GM19452 (cell line): ENCODE measurements at regions not wholly inside any gene's neighbourhood (a gene's known extent, or its start where the extent isn't known, plus 50 kb on each side); places are given as distances from the start of the nearest gene placed in this dataset.

Experiments used
- ATAC-seq: cut with Tn5 transposase; IDR thresholded peaks from one replicate; pipeline ENCODE4 v1.9.1; 2021; ENCODE audit not compliant: unreplicated experiment

DNA sequence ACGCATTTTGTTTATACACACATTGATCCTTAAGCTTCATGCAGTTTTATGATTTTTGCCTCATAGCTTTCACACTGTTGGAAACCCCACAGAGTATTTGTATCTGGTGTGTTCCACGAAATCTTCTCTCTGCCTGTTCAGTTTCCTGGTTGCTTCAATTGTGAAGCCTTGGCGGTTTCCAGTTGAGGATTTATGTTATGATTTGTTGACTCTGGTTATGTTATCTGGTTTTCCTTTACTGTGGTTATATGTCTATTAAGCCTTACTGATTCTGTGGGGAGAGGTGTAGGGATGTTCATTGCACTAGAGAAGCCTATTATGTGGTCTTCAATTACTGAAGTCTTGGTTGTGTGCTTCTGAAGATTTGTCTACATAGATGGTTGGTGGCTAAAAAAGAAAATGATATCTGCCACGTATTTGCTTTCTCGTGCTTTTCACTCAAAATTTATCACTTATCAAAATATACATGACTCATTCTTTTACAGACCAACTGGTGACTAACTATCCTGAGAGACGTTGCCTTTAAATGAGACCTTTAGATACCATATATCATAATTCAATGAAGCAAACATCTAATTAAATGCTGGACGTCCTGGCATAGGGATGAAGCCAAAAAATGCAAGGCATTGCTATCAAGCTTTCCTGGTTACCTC, 488.0 kb upstream of the B3GALT2 start:
- no peak for ATAC-seq

DNA sequence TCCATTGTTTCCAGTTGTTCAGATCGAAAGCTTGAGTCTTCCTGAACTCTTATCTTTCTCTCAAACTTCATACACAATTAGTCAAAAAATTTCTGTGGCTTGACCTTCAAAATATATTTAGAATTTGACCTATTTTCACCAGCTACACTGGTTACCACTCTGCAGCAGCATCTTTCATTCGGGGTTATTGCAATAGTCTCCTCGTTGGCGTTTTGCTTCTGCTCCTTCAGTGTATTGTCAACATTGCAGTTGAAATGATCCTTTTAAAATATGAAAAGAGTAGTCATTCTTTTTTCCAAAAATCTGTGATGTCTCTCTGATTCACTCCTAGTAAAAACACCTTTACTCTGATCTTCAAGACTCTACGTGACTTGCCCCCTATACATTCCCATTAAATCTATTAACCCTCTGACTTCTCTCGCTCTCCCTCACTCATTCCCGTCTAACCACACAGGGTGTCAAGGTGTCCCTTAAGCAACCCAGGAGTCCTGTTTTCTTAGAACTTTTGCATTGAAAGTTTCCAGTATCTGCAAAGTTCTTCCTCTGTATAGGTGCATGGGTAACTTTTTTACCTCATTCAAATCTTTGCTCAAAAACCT, 480.2 kb upstream of the B3GALT2 start:
- ATAC-seq: no peak

DNA sequence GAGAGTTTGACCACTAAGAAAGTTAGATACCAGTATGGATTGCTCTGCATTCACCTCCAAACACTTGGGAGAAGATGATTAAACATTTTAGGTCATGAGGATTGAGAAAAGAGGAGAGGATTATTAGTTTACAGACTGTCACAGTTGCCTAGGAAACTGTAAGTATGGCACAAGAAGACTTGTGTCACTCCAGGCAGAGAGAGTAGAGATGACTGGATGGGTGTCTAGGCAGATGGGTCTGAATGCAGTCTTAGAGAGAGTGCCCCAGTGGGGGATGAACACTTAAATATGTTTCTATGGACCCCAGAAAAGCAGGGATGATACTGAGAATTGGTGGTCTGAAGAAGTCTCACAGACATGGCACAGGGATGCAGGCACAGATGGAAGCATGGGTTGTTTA, 477.6 kb upstream of the B3GALT2 start:
- ATAC-seq: no peak

DNA sequence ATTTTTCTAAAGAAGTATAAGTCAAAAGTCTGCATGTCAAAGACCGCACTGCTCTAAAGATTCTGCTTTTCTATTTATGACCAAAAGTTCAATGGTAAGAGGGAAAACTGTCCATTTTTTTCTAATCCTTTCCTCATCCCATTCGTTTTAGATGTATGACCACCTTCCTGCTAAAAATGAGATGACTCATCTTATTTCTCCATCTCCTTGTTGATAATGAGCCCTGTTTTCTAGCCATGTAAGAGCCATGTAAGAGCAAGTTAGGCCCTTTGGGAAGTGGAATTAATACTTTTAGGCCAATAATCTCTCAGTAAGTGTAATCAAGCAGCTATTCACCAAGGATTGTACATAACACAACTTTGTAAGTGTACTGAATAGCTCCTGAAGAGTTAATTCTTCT, 475.6 kb upstream of the B3GALT2 start:
- ATAC-seq: no peak

DNA sequence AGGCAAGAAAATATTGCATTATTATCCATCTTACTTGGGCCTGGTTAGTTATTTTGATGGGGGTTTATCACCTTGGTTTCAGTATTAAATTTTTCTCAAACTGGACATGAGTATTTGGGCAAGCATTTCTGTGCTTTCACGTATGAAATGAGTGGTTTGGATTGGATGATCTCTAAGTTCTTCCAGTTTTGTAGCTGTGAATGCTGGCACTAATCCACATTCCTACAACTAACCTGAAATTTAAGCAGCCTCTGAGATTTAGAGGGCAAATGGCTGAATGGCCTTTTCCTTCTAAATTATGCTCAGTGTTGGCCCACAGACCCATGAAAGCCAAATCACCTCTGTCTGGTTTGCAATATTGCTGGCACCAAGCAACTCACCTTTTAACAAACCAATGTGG, 475.0 kb upstream of the B3GALT2 start:
- ATAC-seq: no peak

DNA sequence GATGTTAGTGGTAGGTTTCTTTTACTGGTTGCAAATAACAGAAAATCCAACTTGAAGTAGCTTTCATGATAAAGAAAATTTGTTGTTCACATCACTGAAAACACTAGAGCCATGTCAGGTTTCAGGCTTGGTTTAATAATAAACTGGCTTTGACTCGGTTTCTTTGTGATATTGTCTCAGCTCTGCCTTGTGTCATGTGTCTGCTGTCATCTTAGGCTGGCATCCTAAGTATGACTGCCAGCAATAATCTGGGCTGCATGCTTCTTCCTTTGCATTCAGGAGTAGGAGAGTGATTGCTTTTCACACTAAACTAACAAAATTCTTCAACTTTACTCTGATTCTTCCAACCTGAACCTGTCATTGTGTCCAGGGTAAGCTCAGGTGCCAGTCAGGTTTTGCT, 474.0 kb upstream of the B3GALT2 start:
- ATAC-seq: no peak

DNA sequence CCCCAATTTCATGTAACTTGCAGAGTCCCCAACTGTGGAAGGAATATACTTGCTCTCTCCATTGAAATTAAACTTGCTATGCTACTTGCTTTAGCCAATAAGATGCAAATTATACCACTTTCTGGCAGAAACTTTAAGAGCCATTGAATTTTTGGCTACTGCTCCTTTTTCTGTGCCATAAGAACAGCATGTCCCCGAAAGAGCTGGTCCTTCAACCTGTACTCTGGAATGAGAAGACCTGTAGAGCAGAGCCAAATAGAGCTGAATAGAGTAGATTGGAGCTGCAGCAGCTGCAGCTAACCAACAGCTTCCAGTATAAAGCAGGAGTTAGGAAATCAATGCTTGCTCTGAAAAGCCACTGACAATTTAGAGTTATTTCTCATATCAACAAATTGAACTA, 472.3 kb upstream of the B3GALT2 start:
- ATAC-seq: no peak

DNA sequence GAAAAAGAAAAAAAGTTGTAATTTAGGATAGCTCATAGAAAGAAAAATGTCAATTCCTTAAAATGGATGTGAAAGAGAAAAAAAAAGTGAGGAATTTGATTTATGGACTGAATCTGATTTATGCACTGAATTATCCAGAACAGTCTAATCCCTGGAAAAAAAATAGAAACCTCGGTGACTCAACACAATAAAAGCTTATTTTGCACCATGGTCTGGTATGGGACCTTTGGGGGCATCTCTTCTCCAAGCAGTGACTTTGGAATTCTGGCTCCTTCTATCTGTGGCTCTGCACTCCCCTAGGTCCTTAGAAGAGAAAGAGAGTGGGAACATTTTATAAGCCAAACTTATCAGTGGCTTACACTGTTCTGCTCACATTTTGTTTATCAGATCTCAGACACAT, 471.7 kb upstream of the B3GALT2 start:
- ATAC-seq: no peak

DNA sequence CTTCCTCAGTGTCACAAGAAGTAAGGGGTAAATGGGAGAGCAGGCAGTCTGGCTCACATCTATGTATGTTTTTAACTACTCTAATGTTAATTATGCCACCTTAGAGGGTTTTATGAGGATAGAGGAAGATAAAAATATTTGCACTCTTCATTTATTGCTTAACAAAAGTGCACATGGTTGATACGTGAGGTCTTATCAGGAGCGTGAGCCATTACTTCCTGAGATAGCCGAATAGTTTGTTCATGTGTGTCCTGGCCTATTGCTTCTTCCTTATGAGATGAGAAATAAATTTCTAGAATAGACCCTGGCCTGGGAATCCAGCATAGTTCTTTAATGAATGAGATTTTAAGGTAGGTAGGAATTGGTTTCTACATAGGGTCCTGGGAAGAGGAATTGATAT, 471.1 kb upstream of the B3GALT2 start:
- ATAC-seq: no peak

DNA sequence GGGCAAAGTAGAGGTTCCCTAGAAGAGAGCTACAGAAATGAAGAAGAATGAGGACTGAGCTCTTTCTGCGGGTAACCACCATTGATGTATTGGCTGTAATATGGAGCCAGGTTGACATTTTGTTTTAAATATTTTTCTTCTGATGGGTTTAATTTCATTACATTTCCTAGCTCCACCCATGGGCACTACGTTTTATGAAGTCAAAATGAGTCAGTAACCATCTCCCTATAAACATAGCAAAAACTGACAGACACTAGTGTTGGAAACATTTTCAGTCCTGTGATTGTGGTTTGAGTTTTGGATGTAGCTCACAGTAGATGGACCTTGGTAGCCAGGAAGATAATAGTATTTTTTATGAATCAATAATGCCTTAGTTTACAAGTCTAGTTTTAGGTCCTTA, 470.4 kb upstream of the B3GALT2 start:
- ATAC-seq: no peak

DNA sequence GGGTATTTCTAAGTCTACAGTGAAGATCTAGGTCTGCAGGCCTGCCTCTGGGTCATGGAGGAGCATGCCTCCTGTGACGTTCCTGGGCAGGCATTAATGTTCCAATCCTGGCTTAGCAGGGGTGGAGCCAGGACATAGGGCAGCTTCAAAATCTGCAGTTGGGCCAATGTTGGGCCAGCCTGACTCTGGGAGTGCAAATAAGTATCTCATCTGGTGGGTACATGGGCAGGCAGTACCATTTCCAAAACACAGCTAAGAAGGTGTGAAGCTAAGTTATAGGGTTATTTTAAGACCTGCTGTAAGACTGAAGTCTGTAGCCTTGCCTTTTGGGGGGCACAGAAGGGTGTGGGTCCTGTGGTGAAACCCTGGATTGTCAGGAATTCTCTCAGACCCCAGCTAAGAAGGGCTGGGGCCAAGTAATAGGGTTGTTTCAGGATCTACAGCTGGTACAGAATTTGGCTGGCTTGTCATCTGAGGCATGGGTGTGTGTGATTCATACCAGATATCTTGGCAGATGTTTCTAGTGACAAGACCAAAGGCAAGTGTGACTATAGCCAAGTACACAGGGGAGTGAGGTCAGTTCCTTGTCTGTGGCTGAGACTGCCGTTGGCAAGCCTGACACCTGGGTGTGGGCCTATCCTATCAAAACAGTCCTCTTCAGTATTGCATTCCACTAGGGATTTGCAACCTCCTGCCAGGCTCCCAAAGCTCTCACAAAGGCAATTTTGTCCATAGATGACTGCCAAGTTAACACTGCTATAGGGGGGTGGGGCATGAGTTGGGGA, 468.7 kb upstream of the B3GALT2 start:
- ATAC-seq: no peak

DNA sequence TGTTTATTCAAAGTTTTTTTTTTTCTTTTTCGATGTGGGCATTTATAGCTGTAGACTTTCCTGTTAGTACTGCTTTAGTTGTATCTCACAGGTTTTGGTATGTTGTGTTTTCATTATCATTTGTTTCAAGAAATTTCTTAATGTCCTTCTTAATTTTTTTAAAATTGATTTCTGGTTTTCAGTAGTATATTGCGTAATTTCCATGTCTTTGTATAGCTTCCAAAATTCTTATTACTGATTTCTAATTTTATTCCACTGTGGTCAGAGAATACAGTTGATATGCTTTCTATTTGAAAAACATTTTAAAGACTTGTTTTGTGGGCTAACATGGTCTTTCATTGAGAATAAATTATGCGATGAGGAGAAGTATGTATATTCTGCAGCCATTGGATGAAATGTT, 463.2 kb upstream of the B3GALT2 start:
- no peak for ATAC-seq

DNA sequence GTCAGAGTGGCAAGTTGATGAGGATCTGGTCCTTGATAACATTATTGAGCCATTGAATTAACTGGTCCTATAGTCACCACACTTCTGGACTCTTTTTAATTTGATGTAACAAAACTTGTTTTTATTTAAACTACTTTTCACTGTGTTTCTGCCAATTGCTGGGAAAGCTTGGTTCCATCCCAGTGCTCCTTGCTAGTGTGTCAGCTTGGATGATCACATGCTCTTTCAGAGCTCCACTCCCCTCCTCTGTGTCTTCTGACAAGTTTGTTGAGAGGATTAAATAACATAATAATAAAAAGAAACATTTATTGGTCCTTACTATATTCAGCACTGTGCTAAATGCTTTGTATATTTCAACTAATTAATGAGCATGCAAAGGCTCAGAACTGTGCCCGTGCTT, 448.5 kb upstream of the B3GALT2 start:
- ATAC-seq: no peak

DNA sequence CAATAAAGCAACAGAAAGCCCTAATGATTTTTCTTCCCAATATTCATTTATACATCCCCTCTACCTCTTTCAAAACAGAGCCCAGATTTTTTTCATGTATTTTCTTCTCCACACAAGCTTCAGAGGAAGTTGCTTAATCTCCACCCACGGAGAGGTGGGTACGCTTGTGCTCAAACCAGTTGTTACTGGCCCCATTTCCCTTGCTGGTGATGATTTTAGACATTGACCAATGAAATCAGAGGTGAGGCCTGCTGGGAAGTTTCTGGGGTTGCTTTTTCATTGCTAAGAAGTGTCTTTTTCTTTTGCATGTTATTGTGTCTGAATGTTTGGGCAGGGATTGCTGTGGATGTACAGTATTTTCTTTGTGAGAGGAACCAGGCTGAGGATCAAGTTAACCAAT, 448.1 kb upstream of the B3GALT2 start:
- no peak for ATAC-seq

DNA sequence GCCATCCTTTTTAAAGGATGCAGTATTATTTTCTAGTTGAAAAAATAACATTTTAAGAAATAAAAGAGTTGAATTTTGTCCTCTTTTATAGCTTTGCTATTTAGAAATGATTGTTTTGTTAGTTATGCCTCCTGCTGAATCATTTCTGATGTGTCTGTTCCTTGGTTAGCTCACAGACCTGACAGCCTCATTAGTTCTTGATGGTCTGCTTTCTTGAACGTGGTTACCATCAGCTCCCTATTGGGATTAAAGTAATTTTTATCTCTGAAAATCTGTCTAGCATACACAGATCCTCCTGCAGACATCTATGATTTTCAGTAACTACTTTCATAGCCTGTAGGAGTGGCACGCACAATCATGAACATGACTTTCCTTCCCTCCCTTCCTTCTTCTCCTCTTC, 447.6 kb upstream of the B3GALT2 start:
- no peak for ATAC-seq

DNA sequence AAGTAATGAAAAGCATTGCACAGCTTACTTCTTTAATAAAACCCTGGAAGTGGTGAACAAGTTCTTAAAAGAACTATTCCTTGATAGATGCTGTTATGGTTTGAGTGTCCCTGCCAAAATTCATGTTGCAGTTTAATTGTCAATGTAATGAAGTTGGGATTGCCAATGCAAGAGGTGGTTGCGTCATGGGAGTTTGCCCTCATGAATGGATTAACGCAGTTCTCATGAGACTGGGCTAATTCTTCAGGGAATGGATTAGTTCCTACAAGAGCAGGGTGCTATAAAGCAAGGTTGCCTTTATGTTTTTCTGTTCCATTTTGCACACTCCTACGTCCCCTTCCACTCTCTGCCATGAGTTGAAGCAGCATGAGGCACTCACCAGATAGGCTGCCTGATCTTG, 446.7 kb upstream of the B3GALT2 start:
- no peak for ATAC-seq

DNA sequence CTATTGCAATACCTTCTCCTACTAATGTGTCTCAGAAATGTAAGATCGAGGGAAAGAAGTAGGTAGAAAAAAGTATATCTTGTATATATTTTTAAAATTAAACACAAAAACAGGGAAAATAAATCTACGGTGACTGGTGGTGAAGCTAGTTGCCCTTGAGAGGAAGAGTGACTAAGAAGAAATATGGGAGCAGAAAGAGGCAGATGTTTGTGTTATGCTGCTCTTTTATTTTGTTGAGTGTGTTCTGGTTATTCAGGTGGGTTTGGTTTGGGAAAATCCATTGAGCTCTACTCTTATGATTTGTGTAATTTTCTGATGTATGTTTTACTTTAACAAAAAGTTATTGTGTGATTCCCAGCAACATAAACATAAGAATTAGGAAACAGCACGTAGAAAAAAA, 444.9 kb upstream of the B3GALT2 start:
- ATAC-seq: no peak

DNA sequence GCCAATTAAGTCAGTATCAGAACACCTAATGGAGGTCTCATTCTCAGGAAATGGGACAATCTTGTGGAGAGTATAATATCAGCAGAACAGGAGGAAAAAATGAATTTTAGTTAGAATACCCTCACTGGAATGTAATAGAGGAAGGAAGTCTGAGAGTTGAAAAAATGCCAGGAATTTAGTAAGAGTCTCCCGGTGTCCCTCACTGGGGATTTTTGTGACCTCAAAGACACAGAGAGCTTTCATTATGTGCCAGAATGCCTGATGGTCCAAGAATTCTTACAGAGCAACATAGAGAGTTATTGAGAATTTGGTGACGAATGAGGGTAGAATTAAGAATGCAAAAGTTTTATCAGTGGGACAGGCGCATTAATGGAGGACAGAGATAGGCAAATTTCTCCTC, 443.5 kb upstream of the B3GALT2 start:
- ATAC-seq: no peak

DNA sequence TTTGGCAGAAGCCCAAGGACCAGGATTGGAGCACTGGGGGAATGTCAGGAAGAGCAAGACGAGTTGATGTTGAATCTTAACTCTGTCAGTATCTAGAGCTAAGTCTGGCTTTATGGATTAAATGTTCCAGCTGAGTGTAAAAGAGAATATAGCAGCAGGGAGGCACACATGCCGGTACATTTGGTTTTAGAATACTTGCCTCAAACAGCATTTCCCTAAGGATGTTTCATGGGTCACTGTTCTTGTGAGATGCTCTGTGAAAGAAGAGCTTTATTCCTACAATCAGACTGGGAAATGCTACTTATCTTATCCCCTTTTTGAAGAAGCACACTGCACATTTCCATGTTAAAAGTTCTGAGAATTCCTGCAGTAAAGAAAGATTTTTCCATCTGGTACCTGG, 440.3 kb upstream of the B3GALT2 start:
- ATAC-seq: no peak

DNA sequence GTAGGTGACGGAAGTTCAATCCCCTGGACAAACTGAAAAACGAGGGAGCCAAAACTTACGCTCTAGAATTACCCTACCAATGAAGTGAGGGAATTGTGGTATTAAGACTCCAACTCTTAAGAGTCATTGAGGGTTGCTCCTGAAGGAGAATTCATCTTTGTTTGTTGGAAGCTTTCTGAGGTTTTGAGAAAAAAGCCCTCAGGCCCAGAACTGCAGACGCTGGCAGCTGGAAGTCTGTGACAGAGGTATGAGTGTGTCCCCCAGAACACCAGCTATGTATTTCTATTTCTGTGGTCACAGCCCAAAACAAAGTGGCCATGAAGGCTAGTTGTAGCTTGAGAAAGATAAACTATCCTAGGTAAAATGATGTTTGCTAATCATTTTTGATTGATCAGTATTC, 438.8 kb upstream of the B3GALT2 start:
- no peak for ATAC-seq

DNA sequence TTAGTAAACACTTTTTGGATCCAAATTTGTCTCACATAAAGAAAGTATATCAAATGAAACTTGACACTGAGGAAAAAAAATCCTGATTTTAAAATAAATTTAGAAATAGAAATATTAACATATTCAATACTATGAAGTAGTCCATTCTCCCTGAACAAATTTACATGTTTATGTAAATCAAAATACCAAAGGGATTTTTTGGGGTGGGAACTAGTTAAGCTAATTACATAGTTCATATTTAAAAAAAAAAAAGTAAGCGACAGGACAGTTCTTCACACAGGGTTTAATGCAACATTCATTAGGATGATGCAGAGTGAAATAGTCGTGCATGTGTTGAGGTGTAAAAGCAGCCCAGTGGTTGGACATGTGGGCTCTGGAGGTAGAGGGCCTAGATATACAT, 433.5 kb upstream of the B3GALT2 start:
- no peak for ATAC-seq

DNA sequence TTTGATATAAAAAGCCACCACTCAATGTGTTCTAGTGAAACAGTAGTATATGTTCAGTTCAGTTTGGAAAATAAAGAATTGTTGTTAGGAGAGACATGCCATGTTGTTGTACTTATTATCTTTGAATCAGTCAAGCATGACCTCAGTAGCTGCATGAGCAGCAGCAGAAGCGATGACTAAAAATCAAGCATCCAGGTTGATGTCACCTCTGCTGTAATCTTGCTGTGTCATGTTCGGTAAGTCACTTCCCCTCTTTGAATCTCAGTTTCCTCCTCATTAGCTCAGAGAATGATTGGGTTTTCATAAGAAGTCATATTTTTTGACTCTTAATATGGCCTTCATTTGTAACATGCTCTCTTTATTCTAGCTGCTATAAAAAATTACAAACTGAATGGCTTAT, 428.4 kb upstream of the B3GALT2 start:
- peak; percentile 65 for ATAC-seq

DNA sequence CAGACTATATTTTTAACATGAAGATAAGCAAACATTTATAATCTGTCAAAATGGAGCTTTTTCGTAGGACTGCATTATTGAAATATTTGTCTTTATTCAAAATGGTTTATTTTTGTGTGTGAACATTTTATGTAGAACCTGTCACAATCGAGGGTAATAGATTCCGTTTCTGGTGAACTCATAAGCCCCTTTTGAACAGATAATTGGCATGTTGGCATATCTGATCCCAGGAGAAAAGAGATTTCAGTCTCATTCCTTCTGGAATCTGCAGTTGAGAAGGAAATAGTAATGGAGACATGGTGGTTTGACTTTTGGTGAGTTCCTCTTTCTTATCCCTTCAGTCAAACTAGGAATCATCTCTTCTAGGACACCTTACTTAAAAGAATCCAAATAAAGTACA, 427.9 kb upstream of the B3GALT2 start:
- ATAC-seq: no peak
